Putamen (tissue), 1 donor: ENCODE measurements at regions not wholly inside any gene's neighbourhood (a gene's known extent, or its start where the extent isn't known, plus 50 kb on each side); places are given as distances from the start of the nearest gene placed in this dataset.

Source experiments
- DNase-seq: peaks from one replicate; pipeline ENCODE4 v3.0.0-alpha.2; 2016; ENCODE audit warnings: low spot score

- no peak for DNase-seq
Observed at GRCh38 chr5:56587381-56588130, 227.8 kb upstream of the MAP3K1 start.

- no peak for DNase-seq
Observed at GRCh38 chr5:56585999-56586691, 229.2 kb upstream of the MAP3K1 start.

- DNase-seq: no peak
Observed at GRCh38 chr5:56585461-56585860, 229.9 kb upstream of the MAP3K1 start.

- no peak for DNase-seq
Observed at GRCh38 chr5:56581426-56581825, 233.9 kb upstream of the MAP3K1 start.

- no peak for DNase-seq
Observed at GRCh38 chr5:56580864-56581263, 234.5 kb upstream of the MAP3K1 start.

- DNase-seq: no peak
Observed at GRCh38 chr5:56575821-56576220, 239.5 kb upstream of the MAP3K1 start.

GRCh38 chr5:56574778-56575177 is 240.6 kb upstream of the MAP3K1 start:
- no peak for DNase-seq

GRCh38 chr5:56569566-56569965 is 245.8 kb upstream of the MAP3K1 start:
- DNase-seq: no peak

GRCh38 chr5:56569076-56569475 is 246.3 kb upstream of the MAP3K1 start:
- DNase-seq: no peak

- DNase-seq: no peak
Observed at GRCh38 chr5:56567278-56567677, 248.1 kb upstream of the MAP3K1 start.

GRCh38 chr5:56566374-56567249 is 248.7 kb upstream of the MAP3K1 start:
- DNase-seq: no peak

GRCh38 chr5:56565644-56566043 is 249.7 kb upstream of the MAP3K1 start:
- no peak for DNase-seq

GRCh38 chr5:56565283-56565615 is 250.1 kb upstream of the MAP3K1 start:
- DNase-seq: no peak

- DNase-seq: no peak
Observed at GRCh38 chr5:56564541-56565282, 250.6 kb upstream of the MAP3K1 start.

- no peak for DNase-seq
Observed at GRCh38 chr5:56561455-56561854, 253.9 kb upstream of the MAP3K1 start.

- no peak for DNase-seq
Observed at GRCh38 chr5:56558131-56558745, 257.1 kb upstream of the MAP3K1 start.

GRCh38 chr5:56557198-56557597 is 258.2 kb upstream of the MAP3K1 start:
- no peak for DNase-seq

- no peak for DNase-seq
Observed at GRCh38 chr5:56552612-56553268, 262.6 kb upstream of the MAP3K1 start.

- no peak for DNase-seq
Observed at GRCh38 chr5:56550227-56550626, 265.1 kb upstream of the MAP3K1 start.

GRCh38 chr5:56549096-56549886 is 266.1 kb upstream of the MAP3K1 start:
- DNase-seq: no peak
